H1 (cell line): ENCODE measurements at regions not wholly inside any gene's neighbourhood (a gene's known extent, or its start where the extent isn't known, plus 50 kb on each side); places are given as distances from the start of the nearest gene placed in this dataset.

Experiments used
- CTCF ChIA-PET: fragments of 300-600 bp; sonication (Branson Sonifier 250); formaldehyde crosslinking; loops from one replicate; lab custom pipeline; 2021; ENCODE audit not compliant: partially characterized antibody; lab: Charles Lee
- POLR2A ChIA-PET: fragments of 300-600 bp; sonication (Branson Sonifier 250); formaldehyde crosslinking; loops from one replicate; lab custom pipeline; 2021; ENCODE audit warnings: inconsistent platforms; ENCODE audit not compliant: partially characterized antibody; lab: Charles Lee
- DNase-seq, 2 experiments: peaks; one replicate each; pipeline versions ENCODE4 v3.0.0 to v3.0.0-alpha.2; 2010 to 2022; ENCODE audit warnings: low spot score in 2 of 2, low read depth in 1 of 2, mixed read lengths in 1 of 2
- FAIRE-seq: peaks from 2 replicates; lab custom pipeline; 2011; peaks lifted over from hg19 to GRCh38; lab: Jason Lieb, UNC
- H2AFZ ChIP-seq: 2 replicates; pipeline ENCODE4 v1.8.1; 2012; ENCODE audit warnings: low read length, inconsistent platforms
- H2AK5ac ChIP-seq: 2 replicates; pipeline ENCODE4 v1.6.1; 2013; ENCODE audit warnings: low read depth, low read length
- H2BK120ac ChIP-seq: replicated peaks from 2 replicates; pipeline ENCODE3; 2013; ENCODE audit warnings: low read depth, low read length, inconsistent platforms
- H2BK12ac ChIP-seq: 2 replicates; pipeline ENCODE4 v1.6.1; 2013; ENCODE audit warnings: low read depth, low read length
- H2BK15ac ChIP-seq: 2 replicates; pipeline ENCODE4 v1.6.1; 2013; ENCODE audit warnings: low read length
- H2BK20ac ChIP-seq: 2 replicates; pipeline ENCODE4 v1.6.1; 2013; ENCODE audit warnings: low read length
- H2BK5ac ChIP-seq: 2 replicates; pipeline ENCODE4 v1.6.1; 2013; ENCODE audit warnings: low read depth, low read length
- H3K14ac ChIP-seq: 2 replicates; pipeline ENCODE4 v1.6.1; 2013; ENCODE audit warnings: inconsistent platforms; ENCODE audit not compliant: insufficient read length
- H3K18ac ChIP-seq: 2 replicates; pipeline ENCODE4 v1.6.1; 2013; ENCODE audit warnings: low read length; ENCODE audit errors: extremely low read depth
- H3K23ac ChIP-seq: 2 replicates; pipeline ENCODE4 v1.6.1; 2013; ENCODE audit warnings: inconsistent platforms; ENCODE audit not compliant: insufficient read length
- H3K23me2 ChIP-seq: 2 replicates; pipeline ENCODE4 v1.6.1; 2013; ENCODE audit warnings: low read depth, low read length
- H3K27ac ChIP-seq: 2 replicates; pipeline ENCODE4 v1.6.1; 2011; ENCODE audit warnings: low read depth, low read length, inconsistent platforms
- H3K27me3 ChIP-seq, 4 experiments: replicated peaks in 1 of 4; 1 replicate in 1 of 4; 2 replicates in 3 of 4; pipeline versions ENCODE4 v1.6.1 to v1.8.1; 2011 to 2013; ENCODE audit warnings: low read length in 3 of 4, mild to moderate bottlenecking in 3 of 4, inconsistent platforms in 2 of 4, mixed read lengths in 2 of 4, moderate library complexity in 1 of 4; ENCODE audit not compliant: control insufficient read depth in 3 of 4, insufficient read depth in 3 of 4; ENCODE audit errors: extremely low read depth in 1 of 4
- H3K36me3 ChIP-seq, 4 experiments: 2 replicates each; pipeline versions ENCODE4 v1.6.1 to v1.8.1; 2011 to 2013; ENCODE audit warnings: mild to moderate bottlenecking in 4 of 4, low read length in 3 of 4, moderate library complexity in 2 of 4, control low read depth in 1 of 4, inconsistent platforms in 1 of 4; ENCODE audit not compliant: insufficient read depth in 4 of 4, control insufficient read depth in 2 of 4
- H3K4ac ChIP-seq: replicated peaks from 2 replicates; pipeline ENCODE3; 2013; ENCODE audit warnings: low read length, low read depth, mixed read lengths, inconsistent platforms; ENCODE audit not compliant: insufficient read length
- H3K4me1 ChIP-seq, 4 experiments: replicated peaks in 1 of 4; 1 replicate in 1 of 4; 2 replicates in 3 of 4; pipeline versions ENCODE4 v1.6.1 to v1.8.1; 2011 to 2013; ENCODE audit warnings: low read length in 3 of 4, inconsistent platforms in 2 of 4, mixed read lengths in 1 of 4; ENCODE audit not compliant: insufficient read depth in 4 of 4, control insufficient read depth in 3 of 4
- H3K4me2 ChIP-seq, 2 experiments: 2 replicates each; pipeline versions ENCODE4 v1.6.1 to v1.8.1; 2011 to 2013; ENCODE audit warnings: low read depth in 2 of 2, low read length in 2 of 2, control low read depth in 1 of 2, inconsistent platforms in 1 of 2, mild to moderate bottlenecking in 1 of 2; ENCODE audit not compliant: insufficient read depth in 1 of 2
- H3K4me3 ChIP-seq, 4 experiments: fragments of 200-600, 300-600 bp in 1 of 4; sonication (generic), shearing (Covaris generic), sonication (Bioruptor Twin) in 1 of 4; 2 replicates each; pipeline versions ENCODE4 v1.5.1 to v1.8.1; 2011 to 2016; ENCODE audit warnings: low read length in 4 of 4, low read depth in 3 of 4, control low read depth in 2 of 4, inconsistent platforms in 2 of 4, mild to moderate bottlenecking in 2 of 4, mixed read lengths in 1 of 4, moderate library complexity in 1 of 4; ENCODE audit not compliant: insufficient read depth in 2 of 4; ENCODE audit errors: extremely low read depth in 1 of 4
- H3K56ac ChIP-seq: replicated peaks from 2 replicates; pipeline ENCODE3; 2013; ENCODE audit warnings: low read depth, mild to moderate bottlenecking, mixed read lengths, low read length, inconsistent platforms; ENCODE audit not compliant: insufficient read length
- H3K79me1 ChIP-seq: 2 replicates; pipeline ENCODE4 v1.6.1; 2013; ENCODE audit warnings: low read depth, low read length, control low read depth
- H3K79me2 ChIP-seq, 2 experiments: 2 replicates each; pipeline versions ENCODE4 v1.6.1 to v1.8.1; 2012 to 2013; ENCODE audit warnings: low read length in 2 of 2, mild to moderate bottlenecking in 2 of 2, inconsistent platforms in 1 of 2; ENCODE audit not compliant: insufficient read depth in 2 of 2, control insufficient read depth in 1 of 2
- H3K9ac ChIP-seq, 4 experiments: replicated peaks in 1 of 4; 1 replicate in 1 of 4; 2 replicates in 3 of 4; pipeline versions ENCODE4 v1.6.1 to v1.8.1; 2011 to 2013; ENCODE audit warnings: low read depth in 3 of 4, low read length in 3 of 4, control low read depth in 2 of 4, mild to moderate bottlenecking in 2 of 4, moderate library complexity in 2 of 4, inconsistent platforms in 1 of 4; ENCODE audit errors: extremely low read depth in 1 of 4
- H3K9me3 ChIP-seq, 2 experiments: 2 replicates each; pipeline versions ENCODE4 v1.6.1 to v1.8.1; 2012 to 2013; ENCODE audit warnings: mild to moderate bottlenecking in 2 of 2, moderate library complexity in 2 of 2, control low read depth in 1 of 2, inconsistent platforms in 1 of 2, low read depth in 1 of 2, low read length in 1 of 2, mixed read lengths in 1 of 2; ENCODE audit not compliant: insufficient read depth in 2 of 2
- H4K20me1 ChIP-seq, 2 experiments: replicated peaks in 1 of 2; 2 replicates each; pipeline versions ENCODE3 to v1.8.1; 2011 to 2013; ENCODE audit warnings: inconsistent platforms in 2 of 2, low read length in 2 of 2, mild to moderate bottlenecking in 1 of 2; ENCODE audit not compliant: insufficient read depth in 2 of 2, control insufficient read depth in 1 of 2
- H4K5ac ChIP-seq: 2 replicates; pipeline ENCODE4 v1.6.1; 2013; ENCODE audit warnings: low read length, low read depth, mixed read lengths, inconsistent platforms; ENCODE audit not compliant: insufficient read length
- H4K8ac ChIP-seq: 2 replicates; pipeline ENCODE4 v1.8.0; 2013; ENCODE audit warnings: mild to moderate bottlenecking, moderate library complexity, low read length, inconsistent platforms; ENCODE audit not compliant: insufficient read depth; ENCODE audit errors: extremely low read depth
- H4K91ac ChIP-seq: replicated peaks from 2 replicates; pipeline ENCODE3; 2013; ENCODE audit warnings: low read length, mixed read lengths, inconsistent platforms; ENCODE audit not compliant: insufficient read length
- BCL11A ChIP-seq, 2 experiments: IDR thresholded peaks; one replicate each; pipeline ENCODE4 v1.6.1; 2011; ENCODE audit warnings: low read depth in 2 of 2, low read length in 2 of 2, mild to moderate bottlenecking in 2 of 2
- FOSL1 ChIP-seq: IDR thresholded peaks from 2 replicates; pipeline ENCODE4 v1.6.1; 2011; ENCODE audit warnings: mild to moderate bottlenecking, low read depth, low read length, moderate library complexity; ENCODE audit not compliant: insufficient read depth
- KDM1A ChIP-seq: fragments of 200-600, 300-600 bp; sonication (generic); IDR thresholded peaks from 2 replicates; pipeline ENCODE4 v1.7.1; 2016; ENCODE audit warnings: mild to moderate bottlenecking, low read length, borderline replicate concordance
- RAD21 ChIP-seq, 2 experiments: IDR thresholded peaks in 1 of 2; conservative IDR thresholded peaks in 1 of 2; 2 replicates each; pipeline ENCODE4 v1.6.1; 2011; ENCODE audit warnings: low read depth in 2 of 2, low read length in 2 of 2, improper control_type of control experiment in 1 of 2, inconsistent platforms in 1 of 2, mild to moderate bottlenecking in 1 of 2, moderate library complexity in 1 of 2
- RXRA ChIP-seq: IDR thresholded peaks from 2 replicates; pipeline ENCODE4 v1.6.1; 2011; ENCODE audit warnings: low read depth, mild to moderate bottlenecking, low read length, moderate library complexity; ENCODE audit not compliant: insufficient read depth
- SAP30 ChIP-seq: fragments of 300-600 bp; sonication (generic); IDR thresholded peaks from 2 replicates; pipeline ENCODE4 v1.7.1; 2012; ENCODE audit warnings: low read length, moderate library complexity, mild to moderate bottlenecking, inconsistent platforms; ENCODE audit not compliant: insufficient read depth, insufficient replicate concordance
- SIX5 ChIP-seq: IDR thresholded peaks from 2 replicates; pipeline ENCODE4 v1.6.1; 2011; ENCODE audit warnings: mild to moderate bottlenecking, low read depth, low read length
- SP2 ChIP-seq: IDR thresholded peaks from 2 replicates; pipeline ENCODE4 v1.6.1; 2012; ENCODE audit warnings: mild to moderate bottlenecking, low read length, inconsistent platforms
- WGBS, 2 experiments: shearing (Covaris generic) in 1 of 2; methylation state at CpG; one replicate each; pipeline versions ENCODE4 v1.1.6 to v1.1.7; 2013 to 2015; ENCODE audit warnings: low lambda C conversion rate in 2 of 2, mixed read lengths in 2 of 2, inconsistent platforms in 1 of 2, low coverage in 1 of 2, missing lambda C conversion rate in 1 of 2; ENCODE audit not compliant: insufficient replicate concordance in 2 of 2, insufficient coverage in 1 of 2, insufficient read length in 1 of 2; ENCODE audit errors: extremely low coverage in 1 of 2, missing lambda C conversion rate in 1 of 2; 5-methylcytosine and 5-hydroxymethylcytosine counted together

DNA sequence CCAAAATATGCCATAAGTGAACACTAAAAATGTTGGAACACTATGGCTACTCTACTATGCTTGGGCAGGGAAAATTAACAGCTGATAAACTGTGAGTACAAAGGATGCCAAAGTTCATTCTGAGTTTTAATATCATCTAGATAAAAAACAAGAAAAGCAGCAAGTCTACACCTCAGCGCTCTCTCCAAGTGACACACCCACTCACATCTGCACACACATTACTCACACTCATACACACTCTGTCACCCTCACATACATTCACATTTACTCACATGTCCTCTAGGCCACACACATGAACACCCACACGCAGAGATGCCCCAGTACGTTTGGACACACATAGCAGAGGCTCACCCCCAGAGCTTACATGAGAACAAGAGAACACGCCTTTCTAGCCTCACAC, 87.3 kb upstream of the RAB4A start:
- DNase-seq (no peak), FAIRE-seq (no peak)
- no peaks in the 10 kb centered on the region for H3K27me3 ChIP-seq
- TF ChIP-seq SIX5, result no peak
- TF ChIP-seq RXRA, result no peak
- TF ChIP-seq SAP30, result no peak
- TF ChIP-seq FOSL1, result no peak
- TF ChIP-seq RAD21 (IDR thresholded peaks at IDR 0.05 in 1 of 2, conservative IDR thresholded peaks at IDR 0.05 in 1 of 2; ENCODE audit: low read depth in 2 of 2, low read length in 2 of 2), result no peak
- TF ChIP-seq BCL11A (IDR thresholded peaks at IDR 0.05; ENCODE audit: low read depth in 2 of 2, low read length in 2 of 2), result no peak
- no peak for TF ChIP-seq KDM1A
- no peak for TF ChIP-seq SP2
- peak overlapping the region; percentile 71; the same call in 1 of the 2 replicates for H2BK12ac ChIP-seq
- H3K14ac ChIP-seq, result no peak overlapping the region
- no peak overlapping the region for H3K27ac ChIP-seq
- 89% methylated on average over 4 of the region's 4 CpGs; no CpG with 5 or more reads in 1 of the 2 experiments for WGBS, 2 experiments
- H2AFZ ChIP-seq, result peak overlapping the region; percentile 38; the same call in 1 of the 2 replicates
- ChIA-PET CTCF (interaction anchor here (0.6 to 2.1 kb wide), 5 partner anchors 14 to 307 kb away, joined by 3 to 7 read pairs (median 3); no protein-coding TSS in a partner anchor), POLR2A (no interaction called here)
- no peak overlapping the region for H3K4ac ChIP-seq
- H2BK15ac ChIP-seq, result no peak overlapping the region; the same call in 1 of the 2 replicates
- no peaks in the 10 kb centered on the region for H3K36me3 ChIP-seq
- H2AK5ac ChIP-seq, result no peak overlapping the region; the same call in 1 of the 2 replicates
- H3K9me3 ChIP-seq, result no peaks in the 10 kb centered on the region
- H4K20me1 ChIP-seq, result no peaks in the 10 kb centered on the region
- peak overlapping the region; percentile 71 for H4K91ac ChIP-seq
- H3K4me1 ChIP-seq, result no peaks in the 10 kb centered on the region
- no peak overlapping the region for H3K4me3 ChIP-seq
- H4K5ac ChIP-seq, result no peak overlapping the region
- no peak overlapping the region for H3K23ac ChIP-seq
- H3K79me2 ChIP-seq, result peaks cover 0 to 3% of the 10 kb centered on the region in 2 experiments; a peak in 1 of 4 replicates
- no peak overlapping the region for H2BK5ac ChIP-seq
- no peak overlapping the region for H3K18ac ChIP-seq
- peak overlapping the region; percentile 73 for H2BK20ac ChIP-seq
- H3K9ac ChIP-seq, result no peak overlapping the region
- no peaks in the 10 kb centered on the region for H3K79me1 ChIP-seq
- H4K8ac ChIP-seq, result no peak overlapping the region
- no peak overlapping the region for H3K4me2 ChIP-seq
- H2BK120ac ChIP-seq, result peak overlapping the region; percentile 38
- H3K56ac ChIP-seq, result no peak overlapping the region
- no peaks in the 10 kb centered on the region for H3K23me2 ChIP-seq
